Testis (tissue), 2 donors: ENCODE measurements at regions not wholly inside any gene's neighbourhood (a gene's known extent, or its start where the extent isn't known, plus 50 kb on each side); places are given as distances from the start of the nearest gene placed in this dataset.

ENCODE experiments used
- POLR2A ChIP-seq: fragments of 450-650 bp; IDR thresholded peaks from one replicate; pipeline ENCODE4 v1.6.1; 2017; ENCODE audit warnings: antibody characterized with exemption, mild to moderate bottlenecking, moderate library complexity
- TF ChIP-seq, protein P1 (sequence below), 3 experiments: fragments of 450-650 bp in 2 of 3; fragments of 200-600 bp in 1 of 3; sonication (generic) in 1 of 3; IDR thresholded peaks; one replicate each; pipeline ENCODE4 v1.5.1; 2016 to 2019; ENCODE audit warnings: antibody characterized with exemption in 3 of 3, mild to moderate bottlenecking in 2 of 3, moderate library complexity in 1 of 3

DNA sequence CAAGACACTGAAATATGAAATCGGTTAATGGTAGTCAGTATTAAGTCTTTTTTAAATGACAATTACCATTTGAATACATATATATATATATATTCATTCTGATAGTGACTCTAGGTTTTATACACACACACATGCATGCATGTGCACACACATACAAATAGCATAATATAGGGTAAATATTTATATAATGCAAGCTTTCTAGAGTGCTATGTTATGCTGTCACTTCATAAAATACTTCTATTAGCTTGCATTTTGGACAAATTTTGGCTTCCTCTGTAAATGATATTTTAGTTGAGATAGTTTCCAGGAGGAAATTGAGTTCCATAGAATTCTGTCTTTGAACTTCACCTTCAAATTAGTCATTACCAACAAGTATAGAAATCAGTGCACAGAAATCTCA lies 89.9 kb upstream of the EPHA3 start:
- TF ChIP-seq, protein P1, sequence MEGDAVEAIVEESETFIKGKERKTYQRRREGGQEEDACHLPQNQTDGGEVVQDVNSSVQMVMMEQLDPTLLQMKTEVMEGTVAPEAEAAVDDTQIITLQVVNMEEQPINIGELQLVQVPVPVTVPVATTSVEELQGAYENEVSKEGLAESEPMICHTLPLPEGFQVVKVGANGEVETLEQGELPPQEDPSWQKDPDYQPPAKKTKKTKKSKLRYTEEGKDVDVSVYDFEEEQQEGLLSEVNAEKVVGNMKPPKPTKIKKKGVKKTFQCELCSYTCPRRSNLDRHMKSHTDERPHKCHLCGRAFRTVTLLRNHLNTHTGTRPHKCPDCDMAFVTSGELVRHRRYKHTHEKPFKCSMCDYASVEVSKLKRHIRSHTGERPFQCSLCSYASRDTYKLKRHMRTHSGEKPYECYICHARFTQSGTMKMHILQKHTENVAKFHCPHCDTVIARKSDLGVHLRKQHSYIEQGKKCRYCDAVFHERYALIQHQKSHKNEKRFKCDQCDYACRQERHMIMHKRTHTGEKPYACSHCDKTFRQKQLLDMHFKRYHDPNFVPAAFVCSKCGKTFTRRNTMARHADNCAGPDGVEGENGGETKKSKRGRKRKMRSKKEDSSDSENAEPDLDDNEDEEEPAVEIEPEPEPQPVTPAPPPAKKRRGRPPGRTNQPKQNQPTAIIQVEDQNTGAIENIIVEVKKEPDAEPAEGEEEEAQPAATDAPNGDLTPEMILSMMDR (IDR thresholded peaks at IDR 0.05), result no peak
- no peak for TF ChIP-seq POLR2A
